HCT116 (cell line): ENCODE measurements at regions not wholly inside any gene's neighbourhood (a gene's known extent, or its start where the extent isn't known, plus 50 kb on each side); places are given as distances from the start of the nearest gene placed in this dataset.

Source experiments
- ATAC-seq: fragments of 200-7000 bp; cut with Tn5 transposase; 2 replicates; pipeline ENCODE4 v1.9.1; 2020; ENCODE audit warnings: mild to moderate bottlenecking, moderate library complexity
- BruUV-seq: library from RNA; stranded (reverse); fragments of 400-500 nt; replicated peaks from 2 replicates; lab custom pipeline; 2021; lab: Mats Ljungman, UMichigan
- CTCF ChIA-PET: fragments of 300-600 bp; sonication (Branson Sonifier 250); formaldehyde crosslinking; loops from one replicate; lab custom pipeline; 2021; ENCODE audit warnings: antibody characterized with exemption; lab: Charles Lee
- POLR2A ChIA-PET: fragments of 300-600, 350-600 bp; sonication (Branson Sonifier 250); formaldehyde crosslinking; loops from one replicate; lab custom pipeline; 2021; ENCODE audit warnings: antibody characterized with exemption; lab: Charles Lee
- RAD21 ChIA-PET, 2 experiments: fragments of 300-600 bp; sonication (Branson Sonifier 250); formaldehyde crosslinking; loops; one replicate each; lab custom pipeline; 2023; ENCODE audit warnings: low total read pairs in 2 of 2; ENCODE audit not compliant: uncharacterized antibody in 2 of 2, unreplicated experiment in 2 of 2, low non-redundant PET in 1 of 2; lab: Charles Lee
- DNase-seq: peaks from one replicate; pipeline ENCODE4 v3.0.0-alpha.2; 2010; ENCODE audit warnings: low read depth, low spot score
- H2AFZ ChIP-seq: fragments of 200-600 bp; shearing (Covaris generic), sonication (generic); 2 replicates; pipeline ENCODE4 v1.6.1; 2017; ENCODE audit warnings: low read depth, mixed run types, mixed read lengths, antibody characterized with exemption, low read length; ENCODE audit not compliant: poor library complexity, severe bottlenecking
- H3K27ac ChIP-seq: 2 replicates; pipeline ENCODE4 v1.5.1; 2012; ENCODE audit warnings: low read depth, low read length
- H3K27me3 ChIP-seq: fragments of 200-600 bp; sonication (generic); 2 replicates; pipeline ENCODE4 v1.6.1; 2016; ENCODE audit warnings: mixed run types, low read length, mixed read lengths; ENCODE audit not compliant: insufficient read depth
- H3K36me3 ChIP-seq, 2 experiments: fragments of 200-500 bp in 1 of 2; fragments of 200-600 bp in 1 of 2; sonication (Bioruptor generic) in 1 of 2; sonication (generic) in 1 of 2; 2 replicates each; pipeline versions ENCODE4 v1.5.1 to v1.6.1; 2014 to 2016; ENCODE audit warnings: low read length in 2 of 2, inconsistent platforms in 1 of 2, mixed read lengths in 1 of 2, mixed run types in 1 of 2; ENCODE audit not compliant: insufficient read depth in 2 of 2, control insufficient read depth in 1 of 2
- H3K4me1 ChIP-seq, 2 experiments: fragments of 200-600 bp in 1 of 2; sonication (generic) in 1 of 2; 2 replicates each; pipeline versions ENCODE4 v1.5.1 to v1.6.1; 2012 to 2017; ENCODE audit warnings: low read length in 2 of 2, inconsistent platforms in 1 of 2, mild to moderate bottlenecking in 1 of 2, mixed read lengths in 1 of 2, mixed run types in 1 of 2, moderate library complexity in 1 of 2; ENCODE audit not compliant: insufficient read depth in 2 of 2, control insufficient read depth in 1 of 2
- H3K4me2 ChIP-seq: fragments of 200-600 bp; sonication (generic); 2 replicates; pipeline ENCODE4 v1.6.1; 2017; ENCODE audit warnings: mixed run types, low read length, mixed read lengths
- H3K4me3 ChIP-seq, 2 experiments: fragments of 200-600 bp in 1 of 2; sonication (generic) in 1 of 2; replicated peaks in 1 of 2; 2 replicates each; pipeline ENCODE4 v1.5.1; 2011 to 2016; ENCODE audit warnings: low read length in 2 of 2, control low read depth in 1 of 2, low read depth in 1 of 2, mild to moderate bottlenecking in 1 of 2, mixed read lengths in 1 of 2, mixed run types in 1 of 2
- H3K79me2 ChIP-seq: fragments of 200-600 bp; sonication (generic); 2 replicates; pipeline ENCODE4 v1.6.1; 2017; ENCODE audit warnings: mild to moderate bottlenecking, mixed run types, low read length, moderate library complexity, mixed read lengths; ENCODE audit not compliant: insufficient read depth
- H3K9ac ChIP-seq: fragments of 200-600 bp; sonication (generic); 2 replicates; pipeline ENCODE4 v1.6.1; 2016; ENCODE audit warnings: low read length, mixed read lengths
- H3K9me2 ChIP-seq: fragments of 200-600 bp; sonication (generic), shearing (Covaris generic); 2 replicates; pipeline ENCODE4 v1.6.1; 2017; ENCODE audit warnings: mixed run types, mild to moderate bottlenecking, moderate library complexity; ENCODE audit not compliant: insufficient read depth
- H3K9me3 ChIP-seq, 2 experiments: fragments of 200-500 bp in 1 of 2; fragments of 200-600 bp in 1 of 2; sonication (Bioruptor generic) in 1 of 2; sonication (generic) in 1 of 2; 2 replicates each; pipeline ENCODE4 v1.6.1; 2014 to 2017; ENCODE audit warnings: low read length in 2 of 2, mixed read lengths in 2 of 2, inconsistent platforms in 1 of 2, low read depth in 1 of 2, mild to moderate bottlenecking in 1 of 2, mixed run types in 1 of 2, moderate library complexity in 1 of 2; ENCODE audit not compliant: control insufficient read depth in 1 of 2, insufficient read depth in 1 of 2
- H4K20me1 ChIP-seq: fragments of 200-600 bp; sonication (generic), shearing (Covaris generic); 2 replicates; pipeline ENCODE4 v1.6.1; 2017; ENCODE audit warnings: mixed run types, mild to moderate bottlenecking, moderate library complexity; ENCODE audit not compliant: insufficient read depth
- CBX3 ChIP-seq: IDR thresholded peaks from 2 replicates; pipeline ENCODE4 v1.6.1; 2012; ENCODE audit warnings: low read depth
- CEBPB ChIP-seq: IDR thresholded peaks from 2 replicates; pipeline ENCODE4 v1.6.1; 2012; ENCODE audit warnings: low read depth
- EGR1 ChIP-seq: IDR thresholded peaks from 2 replicates; pipeline ENCODE4 v1.6.1; 2012; ENCODE audit warnings: low read depth
- FOSL1 ChIP-seq: IDR thresholded peaks from 2 replicates; pipeline ENCODE4 v1.6.1; 2012; ENCODE audit warnings: low read depth
- JUND ChIP-seq: IDR thresholded peaks from 2 replicates; pipeline ENCODE4 v1.6.1; 2012
- POLR2A ChIP-seq: IDR thresholded peaks from 2 replicates; pipeline ENCODE4 v1.7.0; 2011; ENCODE audit warnings: borderline replicate concordance; ENCODE audit not compliant: insufficient read depth, insufficient read length; ENCODE audit errors: extremely low read depth
- POLR2AphosphoS5 ChIP-seq: IDR thresholded peaks from 2 replicates; pipeline ENCODE4 v1.6.1; 2011; ENCODE audit warnings: mild to moderate bottlenecking, low read depth, low read length, moderate library complexity
- RAD21 ChIP-seq: IDR thresholded peaks from 2 replicates; pipeline ENCODE4 v1.6.1; 2012; ENCODE audit warnings: low read depth, mild to moderate bottlenecking
- SRF ChIP-seq: IDR thresholded peaks from 2 replicates; pipeline ENCODE4 v1.6.1; 2012; ENCODE audit warnings: low read depth
- TCF7L2 ChIP-seq: IDR thresholded peaks from 2 replicates; pipeline ENCODE4 v1.7.0; 2011; ENCODE audit warnings: borderline replicate concordance, inconsistent platforms; ENCODE audit not compliant: insufficient read depth, insufficient read length; ENCODE audit errors: extremely low read depth
- YY1 ChIP-seq: IDR thresholded peaks from 2 replicates; pipeline ENCODE4 v1.6.1; 2011; ENCODE audit warnings: low read length, low read depth, moderate library complexity, mild to moderate bottlenecking; ENCODE audit not compliant: insufficient replicate concordance; ENCODE audit errors: extremely low read depth
- ZFX ChIP-seq: fragments of 450-650 bp; IDR thresholded peaks from 2 replicates; pipeline ENCODE4 v1.6.1; 2017
- ZNF274 ChIP-seq: fragments of 200-500 bp; sonication (Bioruptor generic); IDR thresholded peaks from 2 replicates; pipeline ENCODE4 v1.6.1; 2014; ENCODE audit warnings: mild to moderate bottlenecking, low read depth, low read length, inconsistent platforms
- intact Hi-C: fragments of 100-400 bp; cut with micrococcal nuclease; formaldehyde crosslinking; loops from 2 replicates; pipeline ENCODE4 v1.10.0; 2022
- TF ChIP-seq, protein P1 (sequence below): IDR thresholded peaks from 2 replicates; pipeline ENCODE4 v1.6.1; 2012
- TF ChIP-seq, protein P2 (sequence below): IDR thresholded peaks from 2 replicates; pipeline ENCODE4 v1.6.1; 2012; ENCODE audit warnings: low read depth
- TF ChIP-seq, protein P3 (sequence below): IDR thresholded peaks from 2 replicates; pipeline ENCODE4 v1.6.1; 2012

DNA sequence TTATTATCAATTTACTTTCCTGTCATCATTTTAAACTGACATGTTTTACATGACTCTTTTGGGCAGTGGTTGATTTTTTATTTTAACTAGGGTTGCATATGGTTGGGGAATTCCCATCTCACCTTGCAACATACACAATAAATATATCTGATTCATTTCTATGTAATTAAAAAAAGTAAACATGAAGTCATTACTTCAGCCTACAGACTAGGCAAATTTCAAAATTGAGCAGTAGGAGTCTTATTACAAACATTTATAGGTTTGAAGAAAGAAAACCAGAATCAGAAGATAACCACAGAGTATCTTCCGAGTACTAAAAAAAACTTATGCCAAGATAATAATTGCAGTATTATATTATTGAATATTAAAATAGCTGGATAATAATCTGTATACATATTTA lies 377.0 kb upstream of the VRK2 start:
- no peak for TF ChIP-seq RAD21
- TF ChIP-seq, protein P1, sequence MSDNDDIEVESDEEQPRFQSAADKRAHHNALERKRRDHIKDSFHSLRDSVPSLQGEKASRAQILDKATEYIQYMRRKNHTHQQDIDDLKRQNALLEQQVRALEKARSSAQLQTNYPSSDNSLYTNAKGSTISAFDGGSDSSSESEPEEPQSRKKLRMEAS = no peak
- TF ChIP-seq SRF = no peak
- TF ChIP-seq JUND = no peak
- TF ChIP-seq CEBPB = no peak
- no peak for TF ChIP-seq EGR1
- no peak for TF ChIP-seq POLR2AphosphoS5
- no peak for TF ChIP-seq TCF7L2
- TF ChIP-seq YY1 = no peak
- no peak for TF ChIP-seq CBX3
- TF ChIP-seq FOSL1 = no peak
- TF ChIP-seq, protein P2, sequence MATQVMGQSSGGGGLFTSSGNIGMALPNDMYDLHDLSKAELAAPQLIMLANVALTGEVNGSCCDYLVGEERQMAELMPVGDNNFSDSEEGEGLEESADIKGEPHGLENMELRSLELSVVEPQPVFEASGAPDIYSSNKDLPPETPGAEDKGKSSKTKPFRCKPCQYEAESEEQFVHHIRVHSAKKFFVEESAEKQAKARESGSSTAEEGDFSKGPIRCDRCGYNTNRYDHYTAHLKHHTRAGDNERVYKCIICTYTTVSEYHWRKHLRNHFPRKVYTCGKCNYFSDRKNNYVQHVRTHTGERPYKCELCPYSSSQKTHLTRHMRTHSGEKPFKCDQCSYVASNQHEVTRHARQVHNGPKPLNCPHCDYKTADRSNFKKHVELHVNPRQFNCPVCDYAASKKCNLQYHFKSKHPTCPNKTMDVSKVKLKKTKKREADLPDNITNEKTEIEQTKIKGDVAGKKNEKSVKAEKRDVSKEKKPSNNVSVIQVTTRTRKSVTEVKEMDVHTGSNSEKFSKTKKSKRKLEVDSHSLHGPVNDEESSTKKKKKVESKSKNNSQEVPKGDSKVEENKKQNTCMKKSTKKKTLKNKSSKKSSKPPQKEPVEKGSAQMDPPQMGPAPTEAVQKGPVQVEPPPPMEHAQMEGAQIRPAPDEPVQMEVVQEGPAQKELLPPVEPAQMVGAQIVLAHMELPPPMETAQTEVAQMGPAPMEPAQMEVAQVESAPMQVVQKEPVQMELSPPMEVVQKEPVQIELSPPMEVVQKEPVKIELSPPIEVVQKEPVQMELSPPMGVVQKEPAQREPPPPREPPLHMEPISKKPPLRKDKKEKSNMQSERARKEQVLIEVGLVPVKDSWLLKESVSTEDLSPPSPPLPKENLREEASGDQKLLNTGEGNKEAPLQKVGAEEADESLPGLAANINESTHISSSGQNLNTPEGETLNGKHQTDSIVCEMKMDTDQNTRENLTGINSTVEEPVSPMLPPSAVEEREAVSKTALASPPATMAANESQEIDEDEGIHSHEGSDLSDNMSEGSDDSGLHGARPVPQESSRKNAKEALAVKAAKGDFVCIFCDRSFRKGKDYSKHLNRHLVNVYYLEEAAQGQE = no peak
- TF ChIP-seq ZNF274 = no peak
- TF ChIP-seq ZFX = no peak
- TF ChIP-seq, protein P3, sequence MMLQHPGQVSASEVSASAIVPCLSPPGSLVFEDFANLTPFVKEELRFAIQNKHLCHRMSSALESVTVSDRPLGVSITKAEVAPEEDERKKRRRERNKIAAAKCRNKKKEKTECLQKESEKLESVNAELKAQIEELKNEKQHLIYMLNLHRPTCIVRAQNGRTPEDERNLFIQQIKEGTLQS = no peak
- no peak for TF ChIP-seq POLR2A
- Histone ChIP-seq H3K27ac (no peak overlapping the region), H3K36me3 (no peaks in the 10 kb centered on the region), H3K9me3 (no peaks in the 10 kb centered on the region), H3K4me3 (no peak overlapping the region), H3K4me1 (no peaks in the 10 kb centered on the region), H3K4me2 (no peak overlapping the region), H3K9me2 (no peaks in the 10 kb centered on the region), H2AFZ (peak overlapping the region; percentile 3), H3K9ac (no peak overlapping the region), H4K20me1 (no peaks in the 10 kb centered on the region), H3K79me2 (no peaks in the 10 kb centered on the region), H3K27me3 (no peaks in the 10 kb centered on the region)
- ChIA-PET RAD21 (no interaction called here), CTCF (no interaction called here), POLR2A (no interaction called here)
- intact Hi-C loops = no loop called here
- ATAC-seq (no peak), DNase-seq (no peak)
- BruUV-seq = no TSS peak
